Skeletal muscle cell (primary cell): ENCODE measurements at regions not wholly inside any gene's neighbourhood (a gene's known extent, or its start where the extent isn't known, plus 50 kb on each side); places are given as distances from the start of the nearest gene placed in this dataset.

ENCODE experiments used
- DNase-seq: peaks from one replicate; pipeline ENCODE4 v3.0.0-alpha.2; 2010; ENCODE audit warnings: low read depth
- H3K4me3 ChIP-seq: 2 replicates; pipeline ENCODE4 v1.5.1; 2011; ENCODE audit warnings: low read depth, mild to moderate bottlenecking, control low read depth, low read length, moderate library complexity

GRCh38 chr22:48448821-48449220 lies 1378.9 kb downstream of the BRD1 start:
- no peak for DNase-seq

DNA sequence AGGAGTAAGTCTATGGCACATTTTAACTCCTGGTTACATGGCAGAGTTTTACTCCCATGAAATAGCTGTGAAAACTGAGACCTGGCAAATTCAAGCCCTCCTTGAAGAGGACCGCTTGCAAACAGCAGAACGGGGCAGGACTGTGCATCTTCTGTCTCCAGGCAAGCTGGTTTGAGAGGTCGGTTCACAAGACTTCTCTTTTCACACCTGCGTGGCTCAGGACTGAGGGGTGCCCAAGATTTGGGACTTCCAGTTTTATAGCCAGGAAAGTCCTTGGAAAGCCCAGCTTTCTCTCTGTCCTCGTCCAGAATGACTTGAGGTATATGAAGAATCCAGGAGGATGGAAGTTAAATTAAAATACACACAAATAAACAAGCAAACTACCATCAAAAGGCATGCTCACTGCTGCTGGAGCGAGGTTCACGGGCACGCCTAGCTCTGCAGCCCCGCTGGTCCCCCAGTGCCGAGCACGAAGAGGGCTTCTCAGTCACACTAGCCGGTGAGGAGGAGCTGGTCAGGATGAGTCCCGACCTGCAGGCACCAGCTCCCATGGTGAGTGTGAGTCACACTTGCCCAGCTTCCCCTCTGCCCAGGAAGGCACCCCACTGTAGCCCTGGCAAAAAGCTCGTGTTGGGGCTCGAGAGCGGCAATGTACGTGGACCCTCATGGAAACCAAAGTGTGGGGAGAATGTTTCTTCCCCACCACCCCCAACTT lies 1382.4 kb downstream of the BRD1 start:
- no peak overlapping the region for H3K4me3 ChIP-seq
- DNase-seq = no peak

More at GRCh38 chr22:48448821-48449220, 1378.9 kb downstream of the BRD1 start:
- no peak overlapping the region for H3K4me3 ChIP-seq

DNA sequence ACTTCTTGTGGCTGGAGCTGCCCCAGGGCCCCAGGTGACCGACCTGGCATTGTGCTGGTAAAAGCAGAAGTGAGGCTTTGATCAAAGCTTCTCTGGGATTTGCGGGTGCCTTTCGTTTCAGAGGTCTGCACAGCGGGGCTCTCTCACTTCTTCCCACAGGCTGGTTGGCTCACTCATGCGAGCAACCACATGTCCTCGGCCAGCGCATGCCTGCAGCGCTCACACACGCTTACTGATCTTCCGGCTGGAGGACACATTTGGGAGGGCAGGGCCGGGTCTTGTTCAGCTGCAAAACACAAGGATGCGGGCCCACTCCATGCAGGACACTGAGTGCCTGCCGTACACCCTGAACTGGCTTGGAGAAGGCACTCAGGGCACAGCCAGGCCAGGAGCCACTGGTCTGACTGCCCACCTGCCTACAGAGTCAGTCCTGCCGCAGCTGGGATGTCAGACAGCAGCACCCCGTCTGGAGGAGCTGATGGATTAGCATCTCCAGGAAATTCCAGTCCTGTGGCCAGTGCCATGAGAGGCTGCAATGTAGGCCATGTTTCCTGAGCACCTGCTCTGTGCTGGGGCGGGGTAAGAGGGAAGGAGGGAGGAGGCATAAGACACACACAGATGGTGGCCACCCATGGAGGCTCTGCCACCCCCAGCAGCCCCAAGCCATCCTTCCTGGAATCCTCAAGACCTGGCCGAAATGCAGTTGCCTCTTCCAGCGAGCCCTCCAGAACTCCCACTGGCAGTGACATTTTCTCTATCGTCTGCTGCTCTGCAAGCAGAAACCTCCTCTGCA lies 1383.2 kb downstream of the BRD1 start:
- no peak for DNase-seq
- no peak overlapping the region for H3K4me3 ChIP-seq

DNA sequence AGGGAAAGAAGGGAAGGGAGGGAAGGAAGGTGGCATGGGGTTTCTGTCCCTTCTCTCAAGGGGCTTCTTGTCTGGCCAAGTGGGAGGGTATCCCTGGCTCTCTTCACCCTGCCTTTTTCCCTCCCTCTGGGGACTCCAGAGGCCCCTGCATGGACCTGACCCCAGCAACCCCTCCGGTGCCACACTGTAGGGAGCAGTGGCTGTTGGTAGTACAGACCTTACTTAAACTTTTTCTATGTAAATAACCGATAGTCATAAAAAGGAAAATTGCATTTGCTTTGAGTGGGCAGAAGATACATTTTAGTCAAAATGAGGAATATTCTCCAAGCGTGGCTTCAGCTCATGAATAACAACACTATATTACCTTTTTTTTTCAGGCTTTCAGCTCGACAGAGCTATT lies 1384.0 kb downstream of the BRD1 start:
- no peak for DNase-seq
- H3K4me3 ChIP-seq = no peak overlapping the region

DNA sequence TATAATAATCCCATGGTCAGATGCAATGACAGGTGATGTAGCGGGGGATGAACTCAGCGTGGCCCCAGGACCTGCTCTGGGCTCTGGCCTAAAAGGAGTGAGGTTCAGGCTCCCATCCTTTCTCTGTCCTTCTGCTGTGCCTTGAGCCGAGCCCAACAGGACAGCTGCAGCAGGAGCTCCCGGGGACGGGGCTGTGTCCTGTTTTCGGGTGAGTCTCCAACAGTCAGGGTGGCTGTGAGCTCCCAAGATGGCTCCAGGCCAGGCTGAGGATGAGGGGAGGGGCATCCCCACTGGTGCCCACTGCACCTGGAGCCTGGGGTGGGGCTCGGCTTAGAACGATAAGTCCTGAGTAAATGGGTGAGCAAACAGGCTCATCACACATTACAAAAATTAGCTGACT lies 1385.0 kb downstream of the BRD1 start:
- DNase-seq = no peak

DNA sequence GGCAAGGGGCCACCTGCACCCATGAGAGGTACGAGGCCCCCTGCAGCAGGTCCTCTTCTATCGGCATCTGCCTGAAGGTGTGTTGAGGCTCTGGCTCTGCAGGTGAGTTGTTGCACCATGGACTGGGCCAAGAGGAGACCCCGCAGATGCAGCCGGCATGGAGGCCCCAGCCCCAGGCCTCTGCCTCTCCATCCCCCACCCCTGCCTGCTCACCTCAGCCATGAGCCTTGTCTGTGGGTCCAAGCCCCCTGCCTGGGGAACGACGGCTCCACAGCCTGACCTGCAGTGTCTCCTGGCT lies 1386.2 kb downstream of the BRD1 start:
- H3K4me3 ChIP-seq = no peak overlapping the region
- no peak for DNase-seq

More for the DNA sequence above, 1385.0 kb downstream of the BRD1 start:
- no peak overlapping the region for H3K4me3 ChIP-seq

- no peak overlapping the region for H3K4me3 ChIP-seq
- DNase-seq = no peak
These were observed 1386.8 kb downstream of the BRD1 start for GRCh38 chr22:48440673-48441552.

DNA sequence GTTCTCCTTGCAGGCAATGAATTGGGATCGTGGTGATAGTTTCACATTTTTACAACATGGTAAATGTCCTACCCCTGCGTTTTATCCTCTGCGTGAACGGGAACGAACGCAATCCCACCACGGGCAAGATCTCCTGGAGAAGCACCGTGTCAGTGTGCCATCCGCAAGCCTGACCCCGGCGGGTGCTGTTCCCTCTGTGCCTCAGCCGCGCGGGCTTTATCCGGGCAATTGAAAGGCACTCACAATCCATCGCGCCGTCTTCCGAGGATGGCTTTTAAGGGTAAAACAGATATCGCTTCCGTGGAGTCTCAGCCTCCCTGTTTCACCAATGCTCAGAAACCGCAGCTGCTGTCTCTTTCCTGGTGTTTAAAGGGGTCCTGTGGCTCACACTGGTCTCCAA lies 1387.5 kb downstream of the BRD1 start:
- DNase-seq = no peak

DNA sequence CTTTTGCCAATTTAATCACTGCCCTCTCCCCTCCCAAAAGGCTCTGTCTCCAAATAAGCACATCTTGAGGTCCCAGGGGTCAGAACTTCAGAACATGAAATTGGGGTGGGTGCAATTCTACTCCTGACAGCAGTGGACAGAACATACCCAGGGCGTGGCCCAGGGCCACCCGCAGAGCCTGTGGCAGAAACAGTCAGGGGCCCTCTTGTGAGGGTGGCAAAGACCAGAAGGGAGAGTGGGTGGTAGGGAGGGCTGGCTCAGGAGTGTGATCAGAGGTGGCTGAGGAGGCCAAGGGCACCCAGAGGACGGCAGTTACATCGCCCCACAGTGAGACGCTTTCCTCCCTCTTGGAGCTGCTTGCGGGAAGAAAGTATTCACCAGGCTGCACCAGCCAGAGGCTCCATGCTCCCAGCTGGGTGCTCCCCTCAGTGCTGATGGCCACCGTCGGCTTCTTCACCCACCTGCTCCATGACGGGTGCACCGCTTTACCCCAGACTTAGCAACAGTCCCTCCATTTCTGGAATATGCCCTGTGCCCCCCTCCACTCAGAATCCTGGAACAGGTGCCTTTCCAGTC lies 1388.0 kb downstream of the BRD1 start:
- no peak for DNase-seq
- H3K4me3 ChIP-seq = no peak overlapping the region

More for the DNA sequence above, 1387.5 kb downstream of the BRD1 start:
- no peak overlapping the region for H3K4me3 ChIP-seq

GRCh38 chr22:48438800-48439559 lies 1388.7 kb downstream of the BRD1 start:
- H3K4me3 ChIP-seq = no peak overlapping the region

GRCh38 chr22:48438096-48438495 lies 1389.6 kb downstream of the BRD1 start:
- H3K4me3 ChIP-seq = no peak overlapping the region
- DNase-seq = no peak

More at GRCh38 chr22:48438800-48439559, 1388.7 kb downstream of the BRD1 start:
- DNase-seq = no peak

- DNase-seq = no peak
- no peak overlapping the region for H3K4me3 ChIP-seq
These were observed 1391.3 kb downstream of the BRD1 start for GRCh38 chr22:48436201-48436931.

- no peak for DNase-seq
- no peak overlapping the region for H3K4me3 ChIP-seq
These were observed 1392.8 kb downstream of the BRD1 start for GRCh38 chr22:48434868-48435250.

GRCh38 chr22:48434156-48434867 lies 1393.4 kb downstream of the BRD1 start:
- H3K4me3 ChIP-seq = no peak overlapping the region
- no peak for DNase-seq

DNA sequence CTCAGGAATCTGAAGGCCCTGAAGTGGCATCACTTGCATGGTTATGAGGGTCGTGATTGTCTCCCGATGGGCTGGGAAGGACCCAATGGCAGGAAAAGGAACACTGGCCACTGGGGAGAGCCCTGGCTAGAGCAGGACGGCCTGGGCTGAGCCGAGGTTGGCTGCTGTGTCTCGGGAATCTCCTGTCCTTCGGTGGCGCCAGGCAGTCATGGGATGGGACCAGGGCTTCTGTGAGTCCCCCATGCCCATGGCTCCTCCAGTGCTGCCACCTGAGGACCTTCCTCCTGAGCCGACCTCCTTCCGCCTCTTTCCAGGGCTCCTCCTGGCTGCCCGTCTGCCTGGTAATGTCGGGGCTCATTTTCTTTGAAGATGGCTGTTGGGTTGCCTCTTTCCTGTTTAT lies 1394.0 kb downstream of the BRD1 start:
- no peak for DNase-seq

DNA sequence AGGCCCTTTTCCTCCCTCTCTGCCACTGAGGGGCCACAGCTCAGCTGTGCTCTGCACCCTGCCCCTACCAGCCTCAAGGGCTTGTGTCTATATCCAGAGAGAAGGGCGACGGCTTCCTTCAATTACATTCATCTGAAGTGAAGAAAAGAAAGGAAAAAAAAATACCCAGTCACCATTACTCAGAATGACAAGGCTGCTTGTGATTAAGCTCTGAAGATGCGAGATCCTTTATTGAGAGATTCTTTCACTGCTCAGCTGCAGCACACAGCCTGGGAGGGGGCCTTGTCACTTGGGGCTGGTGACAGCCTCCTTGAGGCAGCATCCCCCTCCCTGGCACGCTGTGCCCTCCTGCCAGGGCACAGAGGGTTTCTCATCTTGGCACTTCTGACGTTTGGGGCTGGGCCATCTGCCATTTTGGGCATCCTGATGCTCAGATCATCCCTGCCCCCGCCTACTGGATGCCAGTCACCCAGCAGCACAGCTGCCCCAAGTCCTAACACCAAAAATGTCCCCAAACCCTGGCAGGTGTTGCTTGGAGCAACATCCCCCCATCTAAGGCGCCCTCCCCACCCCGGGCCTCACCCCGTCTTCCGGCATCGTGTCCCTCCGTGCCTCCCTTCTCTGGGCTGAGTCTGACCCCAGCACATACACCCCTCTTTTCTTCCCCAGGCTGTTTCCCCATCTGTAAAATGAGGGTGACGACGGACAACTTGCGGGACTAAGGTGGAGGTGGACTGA lies 1394.7 kb downstream of the BRD1 start:
- no peak overlapping the region for H3K4me3 ChIP-seq
- DNase-seq = no peak

More for the DNA sequence above, 1394.0 kb downstream of the BRD1 start:
- H3K4me3 ChIP-seq = no peak overlapping the region
